NB4 (cell line): ENCODE measurements at regions not wholly inside any gene's neighbourhood (a gene's known extent, or its start where the extent isn't known, plus 50 kb on each side); places are given as distances from the start of the nearest gene placed in this dataset.

ENCODE experiments used
- CTCF ChIP-seq: IDR thresholded peaks from one replicate; pipeline ENCODE4 v1.5.1; 2012; ENCODE audit warnings: low read depth, low read length
- MAX ChIP-seq: IDR thresholded peaks from 2 replicates; pipeline ENCODE4 v1.6.1; 2011; ENCODE audit warnings: low read depth, low read length
- MYC ChIP-seq: IDR thresholded peaks from 2 replicates; pipeline ENCODE4 v1.6.1; 2011; ENCODE audit warnings: low read depth, low read length
- POLR2A ChIP-seq: IDR thresholded peaks from 2 replicates; pipeline ENCODE4 v1.6.1; 2011; ENCODE audit warnings: mild to moderate bottlenecking; ENCODE audit not compliant: insufficient read length; ENCODE audit errors: extremely low read depth

- TF ChIP-seq CTCF: no peak
- no peak for TF ChIP-seq POLR2A
- TF ChIP-seq MYC: no peak
- no peak for TF ChIP-seq MAX
These were observed 347.7 kb downstream of the HS3ST1 start for GRCh38 chr4:11081006-11081405.
